ENCODE measurements at regions not wholly inside any gene's neighbourhood (a gene's known extent, or its start where the extent isn't known, plus 50 kb on each side); places are given as distances from the start of the nearest gene placed in this dataset.

DNA sequence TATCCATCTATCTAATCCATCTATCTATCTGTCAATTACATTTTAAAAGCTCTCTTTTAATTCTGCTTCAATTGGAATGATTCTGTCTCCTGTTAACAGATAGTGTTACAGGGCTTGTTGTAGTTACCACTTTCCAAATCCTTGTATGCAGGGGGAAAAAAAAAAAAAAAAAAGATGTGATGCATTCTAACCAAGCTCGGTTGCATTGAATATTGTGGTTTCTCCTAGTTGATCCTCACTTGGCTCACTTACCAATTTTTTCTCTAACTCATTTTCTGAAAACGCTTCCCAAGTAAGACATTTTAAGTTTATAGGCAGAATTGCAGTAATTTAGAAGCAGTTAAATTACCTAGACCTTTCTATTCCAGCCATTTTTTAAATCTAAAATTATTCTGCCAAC lies 327.9 kb upstream of the PITX2 start:
- H3K9me3 ChIP-seq (ENCODE audit: control insufficient read depth in 4 of 4, low read length in 3 of 4): no peaks in the 10 kb centered on the region
- H3K27me3 ChIP-seq (ENCODE audit: control insufficient read depth in 4 of 4, insufficient read depth in 4 of 4, low read length in 3 of 4): peaks cover 0 to 4% (median 2%) of the 10 kb centered on the region in 4 donors
- no peak overlapping the region for H3K27ac ChIP-seq (ENCODE audit: low read depth in 1 of 2, low read length in 2 of 2)
- H3K4me3 ChIP-seq (ENCODE audit: low read depth in 1 of 3, low read length in 3 of 3): no peak overlapping the region
- no peak for DNase-seq (ENCODE audit: low spot score)
- H3K4me1 ChIP-seq (ENCODE audit: control insufficient read depth in 4 of 4, insufficient read depth in 4 of 4, low read length in 3 of 4): no peaks in the 10 kb centered on the region
- no peak overlapping the region for H3K9ac ChIP-seq (ENCODE audit: low read depth in 1 of 2, low read length in 2 of 2)
- no peaks in the 10 kb centered on the region for H3K36me3 ChIP-seq (ENCODE audit: control insufficient read depth in 4 of 4, insufficient read depth in 3 of 4, low read depth in 1 of 4, low read length in 3 of 4)
- 73% methylated on average over 2 of the region's 2 CpGs for WGBS
- no peak for TF ChIP-seq TAF1 (conservative IDR thresholded peaks at IDR 0.05)

DNA sequence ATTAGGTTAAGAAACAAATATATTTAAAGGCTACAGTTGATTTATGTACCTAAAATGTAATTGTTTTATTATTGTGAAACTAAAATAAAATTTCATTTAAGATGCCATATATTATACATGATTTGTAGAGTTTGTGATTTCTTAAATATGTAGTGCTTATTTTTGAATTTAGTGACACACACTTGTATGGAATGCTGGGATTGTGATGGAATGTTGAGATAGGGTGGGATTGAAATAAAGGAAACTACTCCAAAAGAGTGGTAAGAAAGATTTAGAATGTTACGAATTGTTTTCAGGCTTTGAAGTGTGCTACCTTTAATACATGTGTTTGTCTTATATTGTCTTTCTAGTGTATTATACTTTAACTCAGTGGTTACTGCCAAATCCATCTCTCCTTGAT lies 330.3 kb upstream of the PITX2 start:
- TF ChIP-seq YY1 (IDR thresholded peaks at IDR 0.05): no peak
- TF ChIP-seq HNF4G (IDR thresholded peaks at IDR 0.05): no peak
- TF ChIP-seq, protein P1, sequence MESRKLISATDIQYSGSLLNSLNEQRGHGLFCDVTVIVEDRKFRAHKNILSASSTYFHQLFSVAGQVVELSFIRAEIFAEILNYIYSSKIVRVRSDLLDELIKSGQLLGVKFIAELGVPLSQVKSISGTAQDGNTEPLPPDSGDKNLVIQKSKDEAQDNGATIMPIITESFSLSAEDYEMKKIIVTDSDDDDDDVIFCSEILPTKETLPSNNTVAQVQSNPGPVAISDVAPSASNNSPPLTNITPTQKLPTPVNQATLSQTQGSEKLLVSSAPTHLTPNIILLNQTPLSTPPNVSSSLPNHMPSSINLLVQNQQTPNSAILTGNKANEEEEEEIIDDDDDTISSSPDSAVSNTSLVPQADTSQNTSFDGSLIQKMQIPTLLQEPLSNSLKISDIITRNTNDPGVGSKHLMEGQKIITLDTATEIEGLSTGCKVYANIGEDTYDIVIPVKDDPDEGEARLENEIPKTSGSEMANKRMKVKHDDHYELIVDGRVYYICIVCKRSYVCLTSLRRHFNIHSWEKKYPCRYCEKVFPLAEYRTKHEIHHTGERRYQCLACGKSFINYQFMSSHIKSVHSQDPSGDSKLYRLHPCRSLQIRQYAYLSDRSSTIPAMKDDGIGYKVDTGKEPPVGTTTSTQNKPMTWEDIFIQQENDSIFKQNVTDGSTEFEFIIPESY (IDR thresholded peaks at IDR 0.05): no peak
- TF ChIP-seq JUND (IDR thresholded peaks at IDR 0.05): no peak
- TF ChIP-seq, protein P2, sequence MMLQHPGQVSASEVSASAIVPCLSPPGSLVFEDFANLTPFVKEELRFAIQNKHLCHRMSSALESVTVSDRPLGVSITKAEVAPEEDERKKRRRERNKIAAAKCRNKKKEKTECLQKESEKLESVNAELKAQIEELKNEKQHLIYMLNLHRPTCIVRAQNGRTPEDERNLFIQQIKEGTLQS (IDR thresholded peaks at IDR 0.05): no peak
- no peak for TF ChIP-seq GABPA (IDR thresholded peaks at IDR 0.05 in 1 of 2, conservative IDR thresholded peaks at IDR 0.05 in 1 of 2)
- Histone ChIP-seq H3K4me1 (ENCODE audit: control insufficient read depth in 4 of 4, insufficient read depth in 4 of 4, low read length in 3 of 4) (no peaks in the 10 kb centered on the region), H3K27ac (ENCODE audit: low read depth in 1 of 2, low read length in 2 of 2) (no peak overlapping the region), H3K9me3 (ENCODE audit: control insufficient read depth in 4 of 4, low read length in 3 of 4) (no peaks in the 10 kb centered on the region), H3K36me3 (ENCODE audit: control insufficient read depth in 4 of 4, insufficient read depth in 3 of 4, low read depth in 1 of 4, low read length in 3 of 4) (no peaks in the 10 kb centered on the region), H3K4me3 (ENCODE audit: low read depth in 1 of 3, low read length in 3 of 3) (no peak overlapping the region), H3K27me3 (ENCODE audit: control insufficient read depth in 4 of 4, insufficient read depth in 4 of 4, low read length in 3 of 4) (peaks cover 0 to 4% (median 2%) of the 10 kb centered on the region in 4 donors), H3K9ac (ENCODE audit: low read depth in 1 of 2, low read length in 2 of 2) (no peak overlapping the region)
- WGBS: 70% methylated on average over 1 of the region's 1 CpG
- DNase-seq (ENCODE audit: low spot score): no peak

DNA sequence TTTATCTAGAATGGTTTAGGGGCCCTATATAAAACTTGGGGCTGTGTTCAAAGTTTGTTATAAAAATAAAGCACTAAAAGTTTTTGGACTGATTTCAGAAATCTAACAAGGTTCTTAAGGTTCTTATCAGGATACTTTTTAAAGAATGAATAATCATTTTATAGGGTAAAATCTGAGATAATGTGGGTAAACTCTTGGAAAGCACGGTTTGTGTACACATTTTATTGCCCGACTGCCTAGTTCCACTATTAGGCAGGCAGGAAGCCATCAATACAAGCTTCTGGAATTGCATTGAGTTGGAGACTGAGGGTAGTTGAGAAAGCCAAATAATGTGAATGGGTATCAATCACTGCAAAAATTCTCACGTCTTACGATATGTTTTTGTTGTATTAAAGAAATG lies 331.0 kb upstream of the PITX2 start:
- WGBS: 44% methylated on average over 4 of the region's 4 CpGs
- Histone ChIP-seq H3K36me3 (ENCODE audit: control insufficient read depth in 4 of 4, insufficient read depth in 3 of 4, low read depth in 1 of 4, low read length in 3 of 4) (no peaks in the 10 kb centered on the region), H3K27ac (ENCODE audit: low read depth in 1 of 2, low read length in 2 of 2) (no peak overlapping the region), H3K27me3 (ENCODE audit: control insufficient read depth in 4 of 4, insufficient read depth in 4 of 4, low read length in 3 of 4) (peaks cover 0 to 3% (median 0%) of the 10 kb centered on the region in 4 donors), H3K9me3 (ENCODE audit: control insufficient read depth in 4 of 4, low read length in 3 of 4) (no peaks in the 10 kb centered on the region), H3K4me3 (ENCODE audit: low read depth in 1 of 3, low read length in 3 of 3) (no peak overlapping the region), H3K4me1 (ENCODE audit: control insufficient read depth in 4 of 4, insufficient read depth in 4 of 4, low read length in 3 of 4) (no peaks in the 10 kb centered on the region), H3K9ac (ENCODE audit: low read depth in 1 of 2, low read length in 2 of 2) (no peak overlapping the region)
- TF ChIP-seq EGR1 (IDR thresholded peaks at IDR 0.05; ENCODE audit: low read depth in 2 of 2): no peak
- TF ChIP-seq, protein P1 (IDR thresholded peaks at IDR 0.05): no peak
- TF ChIP-seq HNF4G (IDR thresholded peaks at IDR 0.05): no peak
- TF ChIP-seq FOXA2 (IDR thresholded peaks at IDR 0.05): no peak
- TF ChIP-seq, protein P3, sequence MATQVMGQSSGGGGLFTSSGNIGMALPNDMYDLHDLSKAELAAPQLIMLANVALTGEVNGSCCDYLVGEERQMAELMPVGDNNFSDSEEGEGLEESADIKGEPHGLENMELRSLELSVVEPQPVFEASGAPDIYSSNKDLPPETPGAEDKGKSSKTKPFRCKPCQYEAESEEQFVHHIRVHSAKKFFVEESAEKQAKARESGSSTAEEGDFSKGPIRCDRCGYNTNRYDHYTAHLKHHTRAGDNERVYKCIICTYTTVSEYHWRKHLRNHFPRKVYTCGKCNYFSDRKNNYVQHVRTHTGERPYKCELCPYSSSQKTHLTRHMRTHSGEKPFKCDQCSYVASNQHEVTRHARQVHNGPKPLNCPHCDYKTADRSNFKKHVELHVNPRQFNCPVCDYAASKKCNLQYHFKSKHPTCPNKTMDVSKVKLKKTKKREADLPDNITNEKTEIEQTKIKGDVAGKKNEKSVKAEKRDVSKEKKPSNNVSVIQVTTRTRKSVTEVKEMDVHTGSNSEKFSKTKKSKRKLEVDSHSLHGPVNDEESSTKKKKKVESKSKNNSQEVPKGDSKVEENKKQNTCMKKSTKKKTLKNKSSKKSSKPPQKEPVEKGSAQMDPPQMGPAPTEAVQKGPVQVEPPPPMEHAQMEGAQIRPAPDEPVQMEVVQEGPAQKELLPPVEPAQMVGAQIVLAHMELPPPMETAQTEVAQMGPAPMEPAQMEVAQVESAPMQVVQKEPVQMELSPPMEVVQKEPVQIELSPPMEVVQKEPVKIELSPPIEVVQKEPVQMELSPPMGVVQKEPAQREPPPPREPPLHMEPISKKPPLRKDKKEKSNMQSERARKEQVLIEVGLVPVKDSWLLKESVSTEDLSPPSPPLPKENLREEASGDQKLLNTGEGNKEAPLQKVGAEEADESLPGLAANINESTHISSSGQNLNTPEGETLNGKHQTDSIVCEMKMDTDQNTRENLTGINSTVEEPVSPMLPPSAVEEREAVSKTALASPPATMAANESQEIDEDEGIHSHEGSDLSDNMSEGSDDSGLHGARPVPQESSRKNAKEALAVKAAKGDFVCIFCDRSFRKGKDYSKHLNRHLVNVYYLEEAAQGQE (IDR thresholded peaks at IDR 0.05): no peak
- no peak for TF ChIP-seq YY1 (IDR thresholded peaks at IDR 0.05)
- TF ChIP-seq TAF1 (conservative IDR thresholded peaks at IDR 0.05): no peak
- no peak for TF ChIP-seq RAD21 (IDR thresholded peaks at IDR 0.05)
- TF ChIP-seq, protein P4, sequence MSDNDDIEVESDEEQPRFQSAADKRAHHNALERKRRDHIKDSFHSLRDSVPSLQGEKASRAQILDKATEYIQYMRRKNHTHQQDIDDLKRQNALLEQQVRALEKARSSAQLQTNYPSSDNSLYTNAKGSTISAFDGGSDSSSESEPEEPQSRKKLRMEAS (IDR thresholded peaks at IDR 0.05): no peak
- no peak for TF ChIP-seq FOXA1 (IDR thresholded peaks at IDR 0.05)
- TF ChIP-seq RXRA (IDR thresholded peaks at IDR 0.05): no peak
- no peak for TF ChIP-seq SP1 (IDR thresholded peaks at IDR 0.05)
- TF ChIP-seq GABPA (IDR thresholded peaks at IDR 0.05 in 1 of 2, conservative IDR thresholded peaks at IDR 0.05 in 1 of 2): no peak
- TF ChIP-seq JUND (IDR thresholded peaks at IDR 0.05): no peak
- no peak for TF ChIP-seq HNF4A (conservative IDR thresholded peaks at IDR 0.05)
- DNase-seq (ENCODE audit: low spot score): no peak

All from liver (tissue), 7 donors.